ENCODE measurements at regions not wholly inside any gene's neighbourhood (a gene's known extent, or its start where the extent isn't known, plus 50 kb on each side); places are given as distances from the start of the nearest gene placed in this dataset.

- no peak for DNase-seq (ENCODE audit: low read depth in 3 of 3, low spot score in 2 of 3)
These were observed 88.4 kb upstream of the TMPRSS2 start for GRCh38 chr21:41596241-41596925.

GRCh38 chr21:41594268-41594667 lies 86.3 kb upstream of the TMPRSS2 start:
- no peak for DNase-seq (ENCODE audit: low read depth in 3 of 3, low spot score in 2 of 3)

GRCh38 chr21:41593760-41594138 lies 85.8 kb upstream of the TMPRSS2 start:
- no peak for DNase-seq (ENCODE audit: low read depth in 3 of 3, low spot score in 2 of 3)

- no peak for DNase-seq (ENCODE audit: low read depth in 3 of 3, low spot score in 2 of 3)
These were observed 85.2 kb upstream of the TMPRSS2 start for GRCh38 chr21:41593051-41593759.

- no peak for DNase-seq (ENCODE audit: low read depth in 3 of 3, low spot score in 2 of 3)
These were observed 81.7 kb upstream of the TMPRSS2 start for GRCh38 chr21:41589620-41590175.

- no peak for DNase-seq (ENCODE audit: low read depth in 3 of 3, low spot score in 2 of 3)
These were observed 81.2 kb upstream of the TMPRSS2 start for GRCh38 chr21:41589131-41589530.

- DNase-seq (ENCODE audit: low read depth in 3 of 3, low spot score in 2 of 3), result no peak
These were observed 77.4 kb upstream of the TMPRSS2 start for GRCh38 chr21:41585199-41585994.

GRCh38 chr21:41584603-41585176 lies 76.7 kb upstream of the TMPRSS2 start:
- DNase-seq (ENCODE audit: low read depth in 3 of 3, low spot score in 2 of 3), result no peak

- no peak for DNase-seq (ENCODE audit: low read depth in 3 of 3, low spot score in 2 of 3)
These were observed 75.4 kb upstream of the TMPRSS2 start for GRCh38 chr21:41583274-41583790.

- DNase-seq (ENCODE audit: low read depth in 3 of 3, low spot score in 2 of 3), result no peak
These were observed 74.9 kb upstream of the TMPRSS2 start for GRCh38 chr21:41582866-41583265.

- no peak for DNase-seq (ENCODE audit: low read depth in 3 of 3, low spot score in 2 of 3)
These were observed 74.4 kb upstream of the TMPRSS2 start for GRCh38 chr21:41582298-41582840.

- DNase-seq (ENCODE audit: low read depth in 3 of 3, low spot score in 2 of 3), result no peak
These were observed 73.8 kb upstream of the TMPRSS2 start for GRCh38 chr21:41581592-41582228.

- no peak for DNase-seq (ENCODE audit: low read depth in 3 of 3, low spot score in 2 of 3)
These were observed 73.0 kb upstream of the TMPRSS2 start for GRCh38 chr21:41580758-41581554.

- DNase-seq (ENCODE audit: low read depth in 3 of 3, low spot score in 2 of 3), result no peak
These were observed 71.7 kb upstream of the TMPRSS2 start for GRCh38 chr21:41579692-41580091.

- DNase-seq (ENCODE audit: low read depth in 3 of 3, low spot score in 2 of 3), result no peak
These were observed 70.8 kb upstream of the TMPRSS2 start for GRCh38 chr21:41578716-41579115.

GRCh38 chr21:41578083-41578482 lies 70.1 kb upstream of the TMPRSS2 start:
- DNase-seq (ENCODE audit: low read depth in 3 of 3, low spot score in 2 of 3), result no peak

GRCh38 chr21:41576013-41576615 lies 68.2 kb upstream of the TMPRSS2 start:
- DNase-seq (ENCODE audit: low read depth in 3 of 3, low spot score in 2 of 3), result no peak

- DNase-seq (ENCODE audit: low read depth in 3 of 3, low spot score in 2 of 3), result no peak
These were observed 66.1 kb upstream of the TMPRSS2 start for GRCh38 chr21:41573902-41574690.

All from right renal cortex interstitium (tissue), 3 donors.